ENCODE measurements at regions not wholly inside any gene's neighbourhood (a gene's known extent, or its start where the extent isn't known, plus 50 kb on each side); places are given as distances from the start of the nearest gene placed in this dataset.

- TF ChIP-seq REST (IDR thresholded peaks at IDR 0.05; ENCODE audit: insufficient read depth in 1 of 2, low read depth in 2 of 2, low read length in 2 of 2) (no peak), SIN3A (IDR thresholded peaks at IDR 0.05; ENCODE audit: borderline replicate concordance, insufficient read depth, low read length) (no peak), TAF1 (IDR thresholded peaks at IDR 0.05; ENCODE audit: borderline replicate concordance, insufficient read depth, low read length) (no peak), FOXP2 (optimal IDR thresholded peaks at IDR 0.05; ENCODE audit: borderline replicate concordance, extremely low read depth, extremely low read length, insufficient read depth) (no peak), POLR2AphosphoS5 (IDR thresholded peaks at IDR 0.05; ENCODE audit: low read depth, low read length) (no peak)
Measured at GRCh38 chr13:39888865-39889810, 233.7 kb downstream of the COG6 start.

DNA sequence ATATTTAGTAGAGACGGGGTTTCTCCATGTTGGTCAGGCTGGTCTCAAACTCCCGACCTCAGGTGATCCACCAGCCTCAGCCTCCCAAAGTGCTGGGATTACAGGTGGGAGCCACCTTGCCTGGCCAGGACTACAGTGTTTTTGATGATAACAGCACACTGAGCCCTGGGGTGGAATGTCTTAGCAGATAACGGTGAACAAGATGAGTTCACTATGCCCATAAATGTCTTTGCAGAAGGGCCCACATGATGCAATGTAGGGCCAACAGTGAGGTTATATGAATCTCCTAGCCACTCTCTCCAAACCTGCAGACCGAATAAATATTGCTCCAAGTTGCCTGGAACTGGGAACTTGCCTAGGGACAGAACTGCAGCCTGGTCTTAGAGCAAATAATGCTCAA lies 235.1 kb downstream of the COG6 start:
- no peak for TF ChIP-seq FOXP2 (optimal IDR thresholded peaks at IDR 0.05; ENCODE audit: borderline replicate concordance, extremely low read depth, extremely low read length, insufficient read depth)
- no peak for TF ChIP-seq TAF1 (IDR thresholded peaks at IDR 0.05; ENCODE audit: borderline replicate concordance, insufficient read depth, low read length)
- TF ChIP-seq POLR2AphosphoS5 (IDR thresholded peaks at IDR 0.05; ENCODE audit: low read depth, low read length) = no peak
- no peak for TF ChIP-seq SIN3A (IDR thresholded peaks at IDR 0.05; ENCODE audit: borderline replicate concordance, insufficient read depth, low read length)
- TF ChIP-seq REST (IDR thresholded peaks at IDR 0.05; ENCODE audit: insufficient read depth in 1 of 2, low read depth in 2 of 2, low read length in 2 of 2) = no peak

DNA sequence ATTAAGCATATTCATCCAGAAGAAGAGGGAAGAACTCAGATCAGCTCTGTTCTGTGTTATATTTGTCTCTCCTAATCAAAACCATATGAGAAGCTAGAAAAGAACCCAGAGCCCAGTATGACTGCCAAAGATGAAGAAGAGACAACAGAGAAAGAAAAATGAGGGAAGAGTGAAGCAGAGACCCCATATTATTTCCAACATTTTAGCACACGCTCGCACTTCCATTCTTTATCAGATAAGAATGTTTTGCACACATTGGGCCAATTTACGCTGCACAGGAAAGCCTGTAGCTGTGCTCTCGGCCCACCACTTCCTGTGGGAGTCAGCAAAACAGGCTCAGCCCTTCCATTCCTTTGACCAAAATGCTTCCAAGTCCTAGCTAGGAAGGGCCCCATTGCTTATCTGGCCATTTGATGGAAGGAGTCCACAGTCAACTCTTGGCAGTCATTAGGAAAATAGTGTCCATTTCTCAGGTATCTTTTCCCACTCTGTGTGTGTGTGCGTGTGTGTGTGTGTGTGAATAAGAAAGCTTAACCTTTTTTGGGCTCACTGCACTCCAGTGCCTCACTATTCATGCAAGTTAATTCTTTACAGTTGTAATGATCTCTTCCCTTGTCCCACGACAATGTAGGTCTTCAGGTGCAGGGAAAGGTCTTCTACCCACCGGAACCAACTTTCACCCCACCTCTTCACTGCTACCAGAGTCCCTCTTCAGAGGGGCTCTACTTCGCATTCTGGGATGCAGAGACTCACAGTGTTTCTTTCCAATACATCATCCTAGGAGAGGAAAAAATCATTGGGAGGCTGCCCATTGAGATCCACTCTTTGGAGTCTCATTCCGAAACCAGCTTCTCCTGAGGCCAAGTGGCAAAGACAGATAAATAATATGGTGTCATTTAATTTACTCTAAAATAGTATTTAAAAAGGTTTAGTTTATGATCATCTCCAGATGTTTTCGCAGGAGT lies 237.5 kb downstream of the COG6 start:
- TF ChIP-seq POLR2AphosphoS5 (IDR thresholded peaks at IDR 0.05; ENCODE audit: low read depth, low read length) = no peak
- no peak for TF ChIP-seq FOXP2 (optimal IDR thresholded peaks at IDR 0.05; ENCODE audit: borderline replicate concordance, extremely low read depth, extremely low read length, insufficient read depth)
- no peak for TF ChIP-seq TAF1 (IDR thresholded peaks at IDR 0.05; ENCODE audit: borderline replicate concordance, insufficient read depth, low read length)
- TF ChIP-seq SIN3A (IDR thresholded peaks at IDR 0.05; ENCODE audit: borderline replicate concordance, insufficient read depth, low read length) = no peak
- no peak for TF ChIP-seq REST (IDR thresholded peaks at IDR 0.05; ENCODE audit: insufficient read depth in 1 of 2, low read depth in 2 of 2, low read length in 2 of 2)

DNA sequence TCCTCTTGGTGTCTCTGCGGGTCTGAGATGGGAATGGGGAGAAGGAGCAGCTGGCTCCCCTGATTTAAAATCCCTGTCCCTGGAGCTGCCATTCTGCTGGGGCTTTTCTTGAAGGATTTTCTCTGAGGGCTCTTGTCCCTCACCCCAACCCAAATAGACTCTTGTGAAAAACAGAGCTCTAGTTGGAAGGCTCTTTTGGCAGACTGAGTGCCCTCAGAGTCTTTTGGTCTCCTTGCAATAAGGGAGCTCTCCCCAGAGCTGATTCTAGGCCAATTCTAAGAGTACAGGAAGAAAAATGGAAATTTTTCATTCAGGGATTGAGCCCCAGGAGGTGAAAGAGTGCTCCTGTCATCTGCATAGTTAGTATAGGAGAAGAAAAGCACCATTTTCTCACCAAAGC lies 238.3 kb downstream of the COG6 start:
- TF ChIP-seq TAF1 (IDR thresholded peaks at IDR 0.05; ENCODE audit: borderline replicate concordance, insufficient read depth, low read length) = no peak
- TF ChIP-seq POLR2AphosphoS5 (IDR thresholded peaks at IDR 0.05; ENCODE audit: low read depth, low read length) = no peak
- TF ChIP-seq FOXP2 (optimal IDR thresholded peaks at IDR 0.05; ENCODE audit: borderline replicate concordance, extremely low read depth, extremely low read length, insufficient read depth) = no peak
- TF ChIP-seq REST (IDR thresholded peaks at IDR 0.05; ENCODE audit: insufficient read depth in 1 of 2, low read depth in 2 of 2, low read length in 2 of 2) = no peak
- no peak for TF ChIP-seq SIN3A (IDR thresholded peaks at IDR 0.05; ENCODE audit: borderline replicate concordance, insufficient read depth, low read length)

Measured in PFSK-1 (cell line).